B cell (primary cell): ENCODE measurements at regions not wholly inside any gene's neighbourhood (a gene's known extent, or its start where the extent isn't known, plus 50 kb on each side); places are given as distances from the start of the nearest gene placed in this dataset.

ENCODE experiments used
- ATAC-seq: fragments of 200-7000 bp; cut with Tn5 transposase; one replicate; pipeline ENCODE4 v1.10.0; 2021; ENCODE audit warnings: low read depth, mild to moderate bottlenecking, moderate number of reproducible peaks, moderate library complexity
- CTCF ChIA-PET: fragments of 350-600 bp; sonication (Branson Sonifier 250); formaldehyde crosslinking; loops from one replicate; lab custom pipeline; 2021; ENCODE audit warnings: antibody characterized with exemption, inconsistent platforms; lab: Charles Lee
- POLR2A ChIA-PET: fragments of 350-600 bp; sonication (Branson Sonifier 250); formaldehyde crosslinking; loops from one replicate; lab custom pipeline; 2021; ENCODE audit warnings: antibody characterized with exemption; lab: Charles Lee
- DNase-seq: peaks from one replicate; pipeline ENCODE4 v3.0.0; 2013
- H2AFZ ChIP-seq: 2 replicates; pipeline ENCODE4 v1.6.1; 2012; ENCODE audit warnings: mild to moderate bottlenecking, low read depth, low read length; ENCODE audit not compliant: insufficient read depth, poor library complexity, severe bottlenecking
- H3K27ac ChIP-seq, 2 donors: 1 replicate in 1 of 2; 2 replicates in 1 of 2; pipeline ENCODE4 v1.5.1; 2012 to 2013; ENCODE audit warnings: low read length in 2 of 2, mild to moderate bottlenecking in 2 of 2, moderate library complexity in 1 of 2
- H3K27me3 ChIP-seq, 4 experiments: fragments of 200-600 bp in 1 of 4; sonication (generic) in 1 of 4; replicated peaks in 1 of 4; 1 replicate in 2 of 4; 2 replicates in 2 of 4; pipeline versions ENCODE4 v1.6.1 to v1.7.0; 2013 to 2016; ENCODE audit warnings: low read length in 3 of 4, mild to moderate bottlenecking in 2 of 4, mixed read lengths in 1 of 4, moderate library complexity in 1 of 4; ENCODE audit not compliant: insufficient read depth in 4 of 4, control insufficient read depth in 3 of 4; ENCODE audit errors: control extremely low read depth in 1 of 4
- H3K36me3 ChIP-seq, 2 experiments: replicated peaks in 1 of 2; 1 replicate in 1 of 2; 2 replicates in 1 of 2; pipeline versions ENCODE4 v1.6.1 to v1.7.1; 2013; ENCODE audit warnings: low read length in 1 of 2; ENCODE audit not compliant: insufficient read depth in 2 of 2, control insufficient read depth in 1 of 2; ENCODE audit errors: control extremely low read depth in 1 of 2, extremely low read depth in 1 of 2
- H3K4me1 ChIP-seq, 2 donors: fragments of 200-600 bp in 1 of 2; sonication (generic) in 1 of 2; 1 replicate in 1 of 2; 2 replicates in 1 of 2; pipeline versions ENCODE4 v1.5.1 to v1.6.1; 2013 to 2017; ENCODE audit warnings: low read length in 2 of 2; ENCODE audit not compliant: control insufficient read depth in 2 of 2, insufficient read depth in 2 of 2
- H3K4me2 ChIP-seq: replicated peaks from 2 replicates; pipeline ENCODE3; 2012; ENCODE audit warnings: mild to moderate bottlenecking, low read depth, low read length; ENCODE audit not compliant: poor library complexity, severe bottlenecking
- H3K4me3 ChIP-seq, 5 experiments: fragments of 200-600 bp in 1 of 5; sonication (generic) in 1 of 5; 1 replicate in 3 of 5; 2 replicates in 2 of 5; pipeline versions ENCODE4 v1.5.1 to v1.7.0; 2011 to 2016; ENCODE audit warnings: low read length in 4 of 5, mild to moderate bottlenecking in 4 of 5, low read depth in 2 of 5, control low read depth in 1 of 5, moderate library complexity in 1 of 5; ENCODE audit not compliant: insufficient read depth in 1 of 5; ENCODE audit errors: control extremely low read depth in 1 of 5, extremely low read depth in 1 of 5
- H3K79me2 ChIP-seq: fragments of 200-600 bp; sonication (generic); one replicate; pipeline ENCODE4 v1.6.0; 2016; ENCODE audit warnings: low read length; ENCODE audit not compliant: control insufficient read depth, insufficient read depth
- H3K9ac ChIP-seq: fragments of 200-600 bp; sonication (generic); 2 replicates; pipeline ENCODE4 v1.6.1; 2017; ENCODE audit warnings: mild to moderate bottlenecking, low read length, moderate library complexity
- H3K9me3 ChIP-seq, 3 donors: one replicate each; pipeline versions ENCODE4 v1.6.1 to v1.7.1; 2013; ENCODE audit warnings: low read length in 2 of 3; ENCODE audit not compliant: control insufficient read depth in 2 of 3, insufficient read depth in 1 of 3; ENCODE audit errors: control extremely low read depth in 1 of 3
- H4K20me1 ChIP-seq: 2 replicates; pipeline ENCODE4 v1.6.0; 2012; ENCODE audit warnings: mild to moderate bottlenecking, low read length; ENCODE audit not compliant: insufficient read depth, control insufficient read depth, poor library complexity, severe bottlenecking
- H3K27ac Mint-ChIP-seq: one replicate; pipeline ENCODE4 v1.8.0; 2021; ENCODE audit warnings: mixed read lengths
- H3K27me3 Mint-ChIP-seq: one replicate; pipeline ENCODE4 v1.8.0; 2021; ENCODE audit warnings: mixed read lengths
- H3K4me1 Mint-ChIP-seq: one replicate; pipeline ENCODE4 v1.8.0; 2021; ENCODE audit warnings: mixed read lengths
- H3K4me3 Mint-ChIP-seq: one replicate; pipeline ENCODE4 v1.8.0; 2021; ENCODE audit warnings: mixed read lengths
- H3K9me3 Mint-ChIP-seq: one replicate; pipeline ENCODE4 v1.8.0; 2022; ENCODE audit warnings: mixed read lengths; ENCODE audit not compliant: insufficient read depth
- EZH2 ChIP-seq: IDR thresholded peaks from 2 replicates; pipeline ENCODE4 v1.6.1; 2012; ENCODE audit warnings: borderline replicate concordance, low read depth, mild to moderate bottlenecking, moderate library complexity, low read length; ENCODE audit not compliant: insufficient read depth, poor library complexity, severe bottlenecking
- WGBS: methylation state at CpG from one replicate; pipeline ENCODE4 v1.1.5; 2013; ENCODE audit warnings: missing lambda C conversion rate; ENCODE audit not compliant: insufficient coverage; 5-methylcytosine and 5-hydroxymethylcytosine counted together
- intact Hi-C: fragments of 100-400 bp; cut with micrococcal nuclease; formaldehyde crosslinking; loops from one replicate; pipeline ENCODE4 v1.10.0; 2022
- TF ChIP-seq, protein P1 (sequence below): fragments of 200-600 bp; IDR thresholded peaks from one replicate; pipeline ENCODE4 v1.8.0; 2022; ENCODE audit warnings: antibody characterized with exemption, mild to moderate bottlenecking

DNA sequence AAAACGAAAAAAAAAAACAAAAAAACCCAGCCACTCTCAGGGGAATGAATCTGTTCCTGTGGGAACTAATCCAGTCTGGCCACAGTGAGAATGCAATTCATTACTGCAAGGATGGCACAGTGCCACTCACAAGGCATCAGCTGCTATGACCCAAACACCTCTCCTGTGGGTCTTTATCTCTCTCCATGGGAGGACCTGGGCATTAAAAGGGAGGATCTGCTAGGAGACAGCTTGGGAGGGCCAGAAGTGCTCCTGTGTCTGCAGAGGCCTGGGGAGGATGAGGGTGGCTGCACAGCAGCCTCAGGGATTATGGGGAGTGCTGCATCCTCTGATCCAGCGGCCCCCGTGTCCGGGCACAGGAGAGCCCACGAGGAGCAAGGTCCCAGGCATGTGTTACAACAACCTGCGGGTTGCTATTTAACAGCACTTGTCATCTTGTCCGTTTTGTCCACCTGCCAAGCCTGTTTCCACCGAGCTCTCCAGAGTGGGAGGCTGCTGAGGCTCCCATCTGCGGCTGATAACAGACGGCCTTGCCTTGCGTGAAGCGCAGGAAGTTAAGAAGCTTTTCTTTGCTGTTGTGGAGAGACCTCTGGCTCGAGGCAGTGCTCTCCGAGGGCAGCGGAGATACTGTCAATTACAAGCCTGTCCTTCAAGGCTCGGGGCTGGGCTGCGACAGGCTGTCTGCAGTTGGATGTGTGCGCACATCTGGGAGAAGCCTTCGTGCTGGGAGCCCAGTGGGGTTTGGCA, 97.7 kb downstream of the NXPE2 start:
- intact Hi-C loops: no loop called here
- Mint-ChIP-seq H3K27me3 (peaks cover 13% of the 10 kb centered on the region), H3K4me3 (no peak overlapping the region), H3K9me3 (no peaks in the 10 kb centered on the region), H3K27ac (no peak overlapping the region), H3K4me1 (no peaks in the 10 kb centered on the region)
- no peak for TF ChIP-seq EZH2
- TF ChIP-seq, protein P1, sequence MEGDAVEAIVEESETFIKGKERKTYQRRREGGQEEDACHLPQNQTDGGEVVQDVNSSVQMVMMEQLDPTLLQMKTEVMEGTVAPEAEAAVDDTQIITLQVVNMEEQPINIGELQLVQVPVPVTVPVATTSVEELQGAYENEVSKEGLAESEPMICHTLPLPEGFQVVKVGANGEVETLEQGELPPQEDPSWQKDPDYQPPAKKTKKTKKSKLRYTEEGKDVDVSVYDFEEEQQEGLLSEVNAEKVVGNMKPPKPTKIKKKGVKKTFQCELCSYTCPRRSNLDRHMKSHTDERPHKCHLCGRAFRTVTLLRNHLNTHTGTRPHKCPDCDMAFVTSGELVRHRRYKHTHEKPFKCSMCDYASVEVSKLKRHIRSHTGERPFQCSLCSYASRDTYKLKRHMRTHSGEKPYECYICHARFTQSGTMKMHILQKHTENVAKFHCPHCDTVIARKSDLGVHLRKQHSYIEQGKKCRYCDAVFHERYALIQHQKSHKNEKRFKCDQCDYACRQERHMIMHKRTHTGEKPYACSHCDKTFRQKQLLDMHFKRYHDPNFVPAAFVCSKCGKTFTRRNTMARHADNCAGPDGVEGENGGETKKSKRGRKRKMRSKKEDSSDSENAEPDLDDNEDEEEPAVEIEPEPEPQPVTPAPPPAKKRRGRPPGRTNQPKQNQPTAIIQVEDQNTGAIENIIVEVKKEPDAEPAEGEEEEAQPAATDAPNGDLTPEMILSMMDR: no peak
- Histone ChIP-seq H2AFZ (no peak overlapping the region), H3K27me3 (no peaks in the 10 kb centered on the region), H4K20me1 (no peaks in the 10 kb centered on the region), H3K4me1 (no peaks in the 10 kb centered on the region), H3K4me3 (no peak overlapping the region), H3K9me3 (peaks cover 0 to 7% (median 0%) of the 10 kb centered on the region in 3 donors), H3K36me3 (no peaks in the 10 kb centered on the region), H3K27ac (no peak overlapping the region), H3K4me2 (no peak overlapping the region), H3K9ac (no peak overlapping the region), H3K79me2 (no peaks in the 10 kb centered on the region)
- ChIA-PET POLR2A (no interaction called here), CTCF (no interaction called here)
- ATAC-seq (no peak), DNase-seq (no peak)
- 85% methylated on average over 17 of the region's 19 CpGs for WGBS

DNA sequence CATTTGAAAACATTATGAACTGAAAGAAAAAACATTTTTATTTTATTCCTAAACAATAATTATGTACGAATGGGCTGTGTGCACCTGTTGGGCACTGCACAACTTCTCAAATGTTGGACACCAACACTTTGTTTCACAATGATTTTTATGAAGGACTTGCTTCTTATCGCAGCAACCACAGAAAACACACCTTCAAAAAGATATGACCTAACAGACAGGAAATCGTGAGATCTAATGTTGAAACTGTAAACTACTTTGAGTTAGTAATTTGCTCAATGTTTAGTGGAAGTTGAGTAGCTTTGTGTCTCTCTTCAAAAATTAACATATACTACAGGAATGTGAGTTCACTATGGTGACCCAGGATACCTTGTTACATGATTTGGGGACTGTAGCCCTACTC, 98.6 kb downstream of the NXPE2 start:
- no peaks in the 10 kb centered on the region for H4K20me1 ChIP-seq
- no peaks in the 10 kb centered on the region for H3K9me3 Mint-ChIP-seq
- CTCF ChIA-PET: no interaction called here
- no peaks in the 10 kb centered on the region for H3K79me2 ChIP-seq
- no peak for TF ChIP-seq EZH2
- TF ChIP-seq, protein P1: no peak
- no peak overlapping the region for H3K4me2 ChIP-seq
- H3K4me3 ChIP-seq: no peak overlapping the region
- POLR2A ChIA-PET: no interaction called here
- H3K4me3 Mint-ChIP-seq: no peak overlapping the region
- peaks cover 13% of the 10 kb centered on the region for H3K27me3 Mint-ChIP-seq
- intact Hi-C loops: no loop called here
- peaks cover 0 to 7% (median 0%) of the 10 kb centered on the region in 3 donors for H3K9me3 ChIP-seq
- H3K9ac ChIP-seq: no peak overlapping the region
- H2AFZ ChIP-seq: no peak overlapping the region
- H3K27ac Mint-ChIP-seq: no peak overlapping the region
- H3K27me3 ChIP-seq: no peaks in the 10 kb centered on the region
- no CpG with 5 or more reads among the region's 3 CpGs for WGBS
- H3K27ac ChIP-seq: no peak overlapping the region
- no peaks in the 10 kb centered on the region for H3K4me1 Mint-ChIP-seq
- H3K36me3 ChIP-seq: no peaks in the 10 kb centered on the region
- no peaks in the 10 kb centered on the region for H3K4me1 ChIP-seq
- no peak for DNase-seq
- ATAC-seq: no peak
